SK-N-SH treated with all-trans-retinoic acid at 6 μM for 48 hours (cell line): ENCODE measurements at regions not wholly inside any gene's neighbourhood (a gene's known extent, or its start where the extent isn't known, plus 50 kb on each side); places are given as distances from the start of the nearest gene placed in this dataset.

ENCODE experiments used
- ATAC-seq: fragments of 200-7000 bp; cut with Tn5 transposase; 3 replicates; pipeline ENCODE4 v1.9.1; 2020; ENCODE audit warnings: mild to moderate bottlenecking, moderate library complexity
- ARNTL ChIP-seq: fragments of 450-650 bp; formaldehyde crosslinking; IDR thresholded peaks from 2 replicates; pipeline ENCODE4 v1.5.0; 2020; ENCODE audit warnings: low read depth, mild to moderate bottlenecking, moderate library complexity, borderline replicate concordance
- BACH2 ChIP-seq: fragments of 250-450 bp; sonication (Bioruptor Pico); IDR thresholded peaks from 2 replicates; pipeline ENCODE4 v1.9.0; 2021; ENCODE audit warnings: mild to moderate bottlenecking, borderline replicate concordance
- CREB5 ChIP-seq: fragments of 250-450 bp; sonication (Bioruptor Pico); IDR thresholded peaks from 2 replicates; pipeline ENCODE4 v1.5.1; 2020; ENCODE audit warnings: low read depth, mild to moderate bottlenecking, moderate library complexity
- CSDC2 ChIP-seq: fragments of 250-450 bp; sonication (Bioruptor Pico); IDR thresholded peaks from 2 replicates; pipeline ENCODE4 v1.5.0; 2020; ENCODE audit warnings: mild to moderate bottlenecking, moderate library complexity
- CSRNP3 ChIP-seq: fragments of 250-450 bp; sonication (Bioruptor Pico); IDR thresholded peaks from 2 replicates; pipeline ENCODE4 v1.5.1; 2021; ENCODE audit warnings: mild to moderate bottlenecking, moderate library complexity
- ESRRG ChIP-seq: fragments of 250-450 bp; sonication (Bioruptor Pico); IDR thresholded peaks from 2 replicates; pipeline ENCODE4 v1.6.1; 2021; ENCODE audit warnings: mild to moderate bottlenecking
- GLIS3 ChIP-seq: fragments of 250-450 bp; sonication (Bioruptor Pico); IDR thresholded peaks from 2 replicates; pipeline ENCODE4 v1.5.0; 2020; ENCODE audit warnings: mild to moderate bottlenecking, moderate library complexity
- ISL1 ChIP-seq: fragments of 250-450 bp; sonication (Bioruptor Pico); IDR thresholded peaks from 2 replicates; pipeline ENCODE4 v2.1.2; 2022; ENCODE audit warnings: mild to moderate bottlenecking, moderate library complexity
- OSR1 ChIP-seq: fragments of 250-450 bp; sonication (Bioruptor Pico); IDR thresholded peaks from 2 replicates; pipeline ENCODE4 v1.8.0; 2022; ENCODE audit warnings: moderate library complexity, mild to moderate bottlenecking, inconsistent platforms
- PATZ1 ChIP-seq: fragments of 250-450 bp; sonication (Bioruptor Pico); IDR thresholded peaks from 2 replicates; pipeline ENCODE4 v1.8.0; 2020; ENCODE audit warnings: mild to moderate bottlenecking, moderate library complexity, borderline replicate concordance
- POU6F1 ChIP-seq: fragments of 250-450 bp; sonication (Bioruptor Pico); IDR thresholded peaks from 2 replicates; pipeline ENCODE4 v1.8.0; 2021; ENCODE audit warnings: low read depth, mild to moderate bottlenecking, moderate library complexity, borderline replicate concordance
- PPARA ChIP-seq: fragments of 250-450 bp; sonication (Bioruptor Pico); IDR thresholded peaks from 2 replicates; pipeline ENCODE4 v1.5.0; 2020; ENCODE audit warnings: mild to moderate bottlenecking, borderline replicate concordance
- RARB ChIP-seq: fragments of 250-450 bp; sonication (Bioruptor Pico); IDR thresholded peaks from 2 replicates; pipeline ENCODE4 v1.8.0; 2021; ENCODE audit warnings: mild to moderate bottlenecking, moderate library complexity
- SNAI2 ChIP-seq: fragments of 250-450 bp; sonication (Bioruptor Pico); IDR thresholded peaks from 2 replicates; pipeline ENCODE4 v1.5.0; 2020; ENCODE audit warnings: mild to moderate bottlenecking, moderate library complexity
- TCF4 ChIP-seq: fragments of 250-450 bp; sonication (Bioruptor Pico); IDR thresholded peaks from 2 replicates; pipeline ENCODE4 v1.8.0; 2021; ENCODE audit warnings: mild to moderate bottlenecking, moderate library complexity, borderline replicate concordance
- TSHZ2 ChIP-seq: fragments of 250-450 bp; sonication (Bioruptor Pico); IDR thresholded peaks from 2 replicates; pipeline ENCODE4 v1.5.0; 2020; ENCODE audit warnings: mild to moderate bottlenecking, moderate library complexity
- ZC3H10 ChIP-seq: fragments of 250-450 bp; sonication (Bioruptor Pico); IDR thresholded peaks from 2 replicates; pipeline ENCODE4 v1.5.1; 2021; ENCODE audit warnings: mild to moderate bottlenecking, moderate library complexity
- ZFP3 ChIP-seq: fragments of 250-450 bp; sonication (Bioruptor Pico); IDR thresholded peaks from 2 replicates; pipeline ENCODE4 v1.5.0; 2020; ENCODE audit warnings: mild to moderate bottlenecking, moderate library complexity
- ZFP30 ChIP-seq: fragments of 450-650 bp; formaldehyde crosslinking; IDR thresholded peaks from 2 replicates; pipeline ENCODE4 v1.5.0; 2022; ENCODE audit warnings: mild to moderate bottlenecking, moderate library complexity
- ZNF565 ChIP-seq: fragments of 450-650 bp; formaldehyde crosslinking; conservative IDR thresholded peaks from 2 replicates; pipeline ENCODE4 v1.5.0; 2020; ENCODE audit warnings: low read depth, mild to moderate bottlenecking, moderate library complexity
- ZNF70 ChIP-seq: fragments of 450-650 bp; formaldehyde crosslinking; IDR thresholded peaks from 2 replicates; pipeline ENCODE4 v1.5.0; 2020; ENCODE audit warnings: mild to moderate bottlenecking, moderate library complexity
- ZNF8 ChIP-seq: fragments of 450-650 bp; formaldehyde crosslinking; IDR thresholded peaks from 2 replicates; pipeline ENCODE4 v1.5.0; 2020; ENCODE audit warnings: mild to moderate bottlenecking, moderate library complexity

GRCh38 chrX:40171513-40172400 is 74.0 kb upstream of the BCOR start:
- TF ChIP-seq ARNTL (CRISPR knock-in tag) (no peak), ISL1 (no peak), ZFP30 (CRISPR knock-in tag) (no peak), SNAI2 (CRISPR knock-in tag) (no peak), RARB (CRISPR knock-in tag) (no peak), CSRNP3 (CRISPR knock-in tag) (no peak), PPARA (no peak), GLIS3 (CRISPR knock-in tag) (no peak), ZNF70 (CRISPR knock-in tag) (no peak), ZC3H10 (CRISPR knock-in tag) (no peak), ZNF565 (CRISPR knock-in tag) (no peak), PATZ1 (no peak), ESRRG (no peak), CREB5 (CRISPR knock-in tag) (no peak), OSR1 (no peak), TCF4 (CRISPR knock-in tag) (no peak), POU6F1 (CRISPR knock-in tag) (no peak)
- ATAC-seq = no peak

GRCh38 chrX:40170830-40171512 is 73.2 kb upstream of the BCOR start:
- no peak for TF ChIP-seq TCF4 (CRISPR knock-in tag)
- TF ChIP-seq ZNF565 (CRISPR knock-in tag) = no peak
- no peak for TF ChIP-seq CSDC2
- no peak for TF ChIP-seq ARNTL (CRISPR knock-in tag)
- TF ChIP-seq POU6F1 (CRISPR knock-in tag) = no peak
- TF ChIP-seq RARB (CRISPR knock-in tag) = no peak
- TF ChIP-seq ZNF70 (CRISPR knock-in tag) = no peak
- TF ChIP-seq GLIS3 (CRISPR knock-in tag) = no peak
- TF ChIP-seq CREB5 (CRISPR knock-in tag) = no peak
- no peak for TF ChIP-seq BACH2 (CRISPR knock-in tag)
- TF ChIP-seq TSHZ2 = no peak
- no peak for TF ChIP-seq ZNF8 (CRISPR knock-in tag)
- no peak for TF ChIP-seq OSR1
- no peak for TF ChIP-seq PPARA
- no peak for TF ChIP-seq SNAI2 (CRISPR knock-in tag)
- TF ChIP-seq PATZ1 = no peak
- TF ChIP-seq ZFP30 (CRISPR knock-in tag) = no peak
- TF ChIP-seq ZFP3 (CRISPR knock-in tag) = no peak
- TF ChIP-seq ESRRG = no peak

More at GRCh38 chrX:40170830-40171512, 73.2 kb upstream of the BCOR start:
- no peak for ATAC-seq
